CD4-positive, alpha-beta memory T cell (primary cell): ENCODE measurements at regions not wholly inside any gene's neighbourhood (a gene's known extent, or its start where the extent isn't known, plus 50 kb on each side); places are given as distances from the start of the nearest gene placed in this dataset.
"Not testable (repeated sequence)": the region's sequence is repeated elsewhere in the genome, so short reads cannot be mapped to it uniquely, and the experiment has no call there.

Experiments
- CTCF ChIA-PET: fragments of 350-600 bp; sonication (Branson Sonifier 250); formaldehyde crosslinking; loops from one replicate; lab custom pipeline; 2021; ENCODE audit warnings: inconsistent platforms; ENCODE audit not compliant: partially characterized antibody; lab: Charles Lee
- POLR2A ChIA-PET: fragments of 350-600 bp; sonication (Branson Sonifier 250); formaldehyde crosslinking; loops from one replicate; lab custom pipeline; 2021; ENCODE audit not compliant: partially characterized antibody; lab: Charles Lee
- DNase-seq, 5 donors: peaks; one replicate each; pipeline versions ENCODE4 v3.0.0 to v3.0.0-alpha.2; 2020 to 2022; ENCODE audit warnings: mixed read lengths in 1 of 5
- H3K27ac ChIP-seq: one replicate; pipeline ENCODE4 v1.7.0; 2013; ENCODE audit warnings: low read depth, low read length
- H3K27me3 ChIP-seq: 2 replicates; pipeline ENCODE4 v1.7.0; 2013; ENCODE audit warnings: mild to moderate bottlenecking, low read length, moderate library complexity; ENCODE audit not compliant: insufficient read depth
- H3K36me3 ChIP-seq: 2 replicates; pipeline ENCODE4 v1.7.0; 2013; ENCODE audit warnings: mild to moderate bottlenecking, low read length, moderate library complexity; ENCODE audit not compliant: insufficient read depth
- H3K4me1 ChIP-seq: 2 replicates; pipeline ENCODE4 v1.7.0; 2013; ENCODE audit warnings: mild to moderate bottlenecking, low read length, moderate library complexity; ENCODE audit not compliant: insufficient read depth
- H3K4me3 ChIP-seq, 2 donors: one replicate each; pipeline ENCODE4 v1.7.0; 2013; ENCODE audit warnings: low read length in 2 of 2, mild to moderate bottlenecking in 1 of 2
- H3K9me3 ChIP-seq, 2 donors: one replicate each; pipeline ENCODE4 v1.7.0; 2013; ENCODE audit warnings: low read length in 2 of 2, control low read depth in 1 of 2; ENCODE audit not compliant: control insufficient read depth in 1 of 2
- H3K27ac Mint-ChIP-seq, 7 donors: one replicate each; pipeline ENCODE4 v1.8.0; 2020 to 2021; ENCODE audit warnings: mixed read lengths in 7 of 7, mild to moderate bottlenecking in 6 of 7, inconsistent platforms in 3 of 7, moderate library complexity in 3 of 7
- H3K27me3 Mint-ChIP-seq, 2 donors: one replicate each; pipeline ENCODE4 v1.8.0; 2020 to 2021; ENCODE audit warnings: mixed read lengths in 2 of 2
- H3K36me3 Mint-ChIP-seq, 2 donors: one replicate each; pipeline ENCODE4 v1.8.0; 2020 to 2021; ENCODE audit warnings: mixed read lengths in 2 of 2, inconsistent platforms in 1 of 2, mild to moderate bottlenecking in 1 of 2
- H3K4me1 Mint-ChIP-seq, 4 donors: one replicate each; pipeline ENCODE4 v1.8.0; 2020 to 2021; ENCODE audit warnings: mixed read lengths in 4 of 4, mild to moderate bottlenecking in 1 of 4
- H3K4me3 Mint-ChIP-seq, 8 donors: one replicate each; pipeline ENCODE4 v1.8.0; 2020 to 2021; ENCODE audit warnings: mixed read lengths in 8 of 8, mild to moderate bottlenecking in 7 of 8, moderate library complexity in 6 of 8, inconsistent platforms in 3 of 8
- H3K9me3 Mint-ChIP-seq, 8 donors: one replicate each; pipeline ENCODE4 v1.8.0; 2020 to 2021; ENCODE audit warnings: mixed read lengths in 8 of 8, mild to moderate bottlenecking in 5 of 8, inconsistent platforms in 3 of 8, moderate library complexity in 1 of 8
- intact Hi-C: fragments of 100-400 bp; cut with micrococcal nuclease; formaldehyde crosslinking; loops from one replicate; pipeline ENCODE4 v1.15.1; 2023

DNA sequence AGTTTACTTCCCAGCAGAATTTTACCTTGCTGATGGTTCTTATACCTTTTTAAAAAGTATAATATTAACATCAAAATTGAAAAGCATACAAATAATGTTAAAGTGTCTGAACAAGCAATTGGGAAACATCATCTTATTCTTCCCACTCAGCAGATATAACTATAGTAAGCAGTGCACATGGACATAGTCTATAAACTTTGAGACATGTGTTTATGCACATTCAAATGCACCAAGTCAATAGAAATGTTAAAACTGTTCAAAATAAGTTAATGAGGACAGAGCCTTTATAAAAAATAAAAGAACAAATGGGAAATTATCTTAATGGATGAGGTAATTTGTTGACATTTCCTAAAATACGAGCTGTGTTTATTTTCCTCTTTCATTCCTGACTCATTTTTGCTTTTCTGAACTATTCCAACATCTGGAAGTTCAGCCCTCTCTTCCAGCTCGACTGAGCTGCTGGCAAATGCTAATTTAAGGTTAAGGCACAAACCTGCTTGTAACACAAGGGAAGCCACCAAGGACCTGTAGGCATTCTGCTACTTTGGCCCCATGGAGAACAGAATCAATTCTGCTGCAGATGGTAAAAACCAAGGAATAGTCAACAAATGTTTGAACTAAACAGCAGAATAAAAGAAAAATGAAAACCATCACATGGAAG is 110.3 kb upstream of the MAP3K4 start:
- Mint-ChIP-seq H3K36me3 (no peaks in the 10 kb centered on the region), H3K27me3 (peaks cover 6% of the 10 kb centered on the region in 2 donors), H3K9me3 (peaks cover 0 to 2% (median 0%) of the 10 kb centered on the region in 8 donors), H3K27ac (no peak overlapping the region), H3K4me1 (peaks cover 0 to 4% (median 0%) of the 10 kb centered on the region in 4 donors), H3K4me3 (no peak overlapping the region)
- H3K27ac ChIP-seq = no peak overlapping the region
- no peaks in the 10 kb centered on the region for H3K27me3 ChIP-seq
- intact Hi-C loops = no loop called here
- H3K9me3 ChIP-seq = no peaks in the 10 kb centered on the region
- H3K4me1 ChIP-seq = no peaks in the 10 kb centered on the region
- no peak for DNase-seq
- POLR2A ChIA-PET = no interaction called here
- H3K36me3 ChIP-seq = no peaks in the 10 kb centered on the region
- CTCF ChIA-PET = no interaction called here
- no peak overlapping the region for H3K4me3 ChIP-seq

GRCh38 chr6:160882006-160882405 is 109.6 kb upstream of the MAP3K4 start:
- H3K4me1 ChIP-seq = no peaks in the 10 kb centered on the region

DNA sequence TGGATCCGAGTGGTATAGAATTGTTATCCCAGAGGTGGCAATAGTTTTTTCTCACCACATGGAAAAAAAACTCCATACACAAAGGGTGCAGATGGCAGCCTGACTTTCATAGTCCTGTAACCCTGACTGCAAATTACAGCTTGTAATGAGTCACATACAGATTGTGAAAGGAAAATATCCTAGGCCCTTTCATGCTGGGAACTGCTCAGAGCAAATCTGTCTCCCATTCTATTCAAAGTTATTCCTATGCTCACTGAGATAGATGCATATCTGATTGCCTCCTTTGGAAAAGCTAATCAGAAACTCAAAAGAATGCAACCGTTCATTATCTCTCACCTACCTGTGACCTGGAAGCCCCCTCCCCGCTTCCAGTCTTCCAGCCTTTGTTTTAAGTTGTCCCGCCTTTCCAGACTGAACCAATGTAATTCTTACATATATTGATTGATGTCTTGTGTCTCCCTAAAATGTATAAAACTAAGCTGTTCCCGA is 108.7 kb upstream of the MAP3K4 start:
- no peak for DNase-seq
- POLR2A ChIA-PET = no interaction called here
- no peak overlapping the region for H3K27ac Mint-ChIP-seq

More at GRCh38 chr6:160882006-160882405, 109.6 kb upstream of the MAP3K4 start:
- no peaks in the 10 kb centered on the region for H3K9me3 ChIP-seq
- Mint-ChIP-seq H3K27me3 (peaks cover 6% of the 10 kb centered on the region in 2 donors), H3K4me1 (peaks cover 0 to 4% (median 0%) of the 10 kb centered on the region in 4 donors), H3K4me3 (no peak overlapping the region), H3K27ac (no peak overlapping the region), H3K9me3 (peaks cover 0 to 3% (median 0%) of the 10 kb centered on the region in 8 donors), H3K36me3 (no peaks in the 10 kb centered on the region)
- H3K27me3 ChIP-seq = no peaks in the 10 kb centered on the region
- intact Hi-C loops = no loop called here
- no peak overlapping the region for H3K4me3 ChIP-seq
- POLR2A ChIA-PET = no interaction called here
- no peak for DNase-seq
- no peak overlapping the region for H3K27ac ChIP-seq
- CTCF ChIA-PET = no interaction called here
- H3K36me3 ChIP-seq = no peaks in the 10 kb centered on the region

GRCh38 chr6:160883560-160883959 is 108.0 kb upstream of the MAP3K4 start:
- Mint-ChIP-seq H3K27me3 (peaks cover 6 to 8% of the 10 kb centered on the region in 2 donors), H3K4me3 (no peak overlapping the region), H3K36me3 (no peaks in the 10 kb centered on the region), H3K4me1 (peaks cover 0 to 4% (median 0%) of the 10 kb centered on the region in 4 donors), H3K27ac (no peak overlapping the region), H3K9me3 (peaks cover 0 to 12% (median 0%) of the 10 kb centered on the region in 8 donors)
- no peak overlapping the region for H3K27ac ChIP-seq
- H3K4me3 ChIP-seq = no peak overlapping the region
- ChIA-PET POLR2A (no interaction called here), CTCF (no interaction called here)
- H3K9me3 ChIP-seq = no peaks in the 10 kb centered on the region
- no peaks in the 10 kb centered on the region for H3K36me3 ChIP-seq
- intact Hi-C loops = no loop called here
- no peaks in the 10 kb centered on the region for H3K27me3 ChIP-seq
- DNase-seq = no peak
- no peaks in the 10 kb centered on the region for H3K4me1 ChIP-seq

More for the DNA sequence above, 108.7 kb upstream of the MAP3K4 start:
- Histone ChIP-seq H3K4me1 (no peaks in the 10 kb centered on the region), H3K27me3 (no peaks in the 10 kb centered on the region), H3K9me3 (no peaks in the 10 kb centered on the region), H3K4me3 (no peak overlapping the region), H3K36me3 (no peaks in the 10 kb centered on the region), H3K27ac (no peak overlapping the region)
- Mint-ChIP-seq H3K27me3 (peaks cover 6 to 8% of the 10 kb centered on the region in 2 donors), H3K4me3 (no peak overlapping the region), H3K4me1 (peaks cover 0 to 4% (median 0%) of the 10 kb centered on the region in 4 donors), H3K9me3 (peaks cover 0 to 12% (median 0%) of the 10 kb centered on the region in 8 donors), H3K36me3 (no peaks in the 10 kb centered on the region)
- intact Hi-C loops = no loop called here
- CTCF ChIA-PET = no interaction called here

- Mint-ChIP-seq H3K4me1 (peaks cover 0 to 4% (median 0%) of the 10 kb centered on the region in 4 donors), H3K9me3 (peaks cover 0 to 12% (median 0%) of the 10 kb centered on the region in 8 donors), H3K27me3 (peaks cover 6% of the 10 kb centered on the region in 2 donors), H3K4me3 (no peak overlapping the region), H3K36me3 (no peaks in the 10 kb centered on the region), H3K27ac (no peak overlapping the region)
- Histone ChIP-seq H3K4me3 (no peak overlapping the region), H3K36me3 (no peaks in the 10 kb centered on the region), H3K27ac (no peak overlapping the region), H3K4me1 (no peaks in the 10 kb centered on the region), H3K9me3 (no peaks in the 10 kb centered on the region), H3K27me3 (no peaks in the 10 kb centered on the region)
- intact Hi-C loops = no loop called here
- ChIA-PET POLR2A (no interaction called here), CTCF (no interaction called here)
- DNase-seq = no peak
Observed at GRCh38 chr6:160883999-160884398, 107.6 kb upstream of the MAP3K4 start.

- H3K27ac ChIP-seq, H3K4me3 ChIP-seq, H3K9me3 ChIP-seq, intact Hi-C loops, H3K27ac Mint-ChIP-seq, H3K27me3 ChIP-seq, CTCF ChIA-PET, H3K36me3 Mint-ChIP-seq, DNase-seq, H3K36me3 ChIP-seq, POLR2A ChIA-PET, H3K4me1 Mint-ChIP-seq, H3K4me3 Mint-ChIP-seq, H3K4me1 ChIP-seq: not testable (repeated sequence)
- Mint-ChIP-seq H3K9me3 (peaks cover 0 to 12% (median 0%) of the 10 kb centered on the region in 8 donors), H3K27me3 (peaks cover 5 to 11% of the 10 kb centered on the region in 2 donors)
Observed at GRCh38 chr6:160889148-160889547, 102.4 kb upstream of the MAP3K4 start.

DNA sequence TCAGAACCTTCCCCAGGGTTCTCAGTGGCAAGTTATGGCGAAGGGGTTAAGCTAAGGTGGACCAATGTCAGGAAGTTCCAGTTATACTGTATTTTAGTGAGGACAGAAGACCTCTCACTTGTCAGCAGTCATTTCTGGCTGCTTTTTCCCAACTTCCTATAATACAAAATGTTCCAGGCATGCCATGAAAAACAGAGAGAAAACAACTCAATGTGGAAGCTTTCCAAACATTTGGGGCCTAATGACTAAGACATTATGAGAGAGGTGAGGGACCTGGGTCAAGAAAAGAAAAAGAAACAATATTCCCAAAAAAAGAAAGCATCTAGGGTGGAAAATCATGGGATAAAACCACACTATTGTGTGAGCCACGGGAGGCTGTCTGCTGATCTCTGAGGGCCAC is 99.9 kb upstream of the MAP3K4 start:
- Mint-ChIP-seq H3K4me3 (no peak overlapping the region), H3K4me1 (no peaks in the 10 kb centered on the region), H3K27ac (no peak overlapping the region), H3K9me3 (peaks cover 0 to 9% (median 0%) of the 10 kb centered on the region in 8 donors), H3K27me3 (peaks cover 2 to 9% of the 10 kb centered on the region in 2 donors), H3K36me3 (no peaks in the 10 kb centered on the region)
- H3K36me3 ChIP-seq = no peaks in the 10 kb centered on the region
- H3K27me3 ChIP-seq = no peaks in the 10 kb centered on the region
- intact Hi-C loops = no loop called here
- DNase-seq = no peak
- H3K4me3 ChIP-seq = no peak overlapping the region
- H3K9me3 ChIP-seq = no peaks in the 10 kb centered on the region
- no peak overlapping the region for H3K27ac ChIP-seq
- H3K4me1 ChIP-seq = no peaks in the 10 kb centered on the region
- ChIA-PET POLR2A (no interaction called here), CTCF (no interaction called here)
